Astrocyte (in vitro differentiated cells and primary cell): ENCODE measurements at regions not wholly inside any gene's neighbourhood (a gene's known extent, or its start where the extent isn't known, plus 50 kb on each side); places are given as distances from the start of the nearest gene placed in this dataset.
"Not testable (repeated sequence)": the region's sequence is repeated elsewhere in the genome, so short reads cannot be mapped to it uniquely, and the experiment has no call there.

ENCODE experiments used
- EZH2 ChIP-seq: IDR thresholded peaks from 2 replicates; pipeline ENCODE4 v1.6.1; 2012; ENCODE audit warnings: mild to moderate bottlenecking, low read length, inconsistent platforms; ENCODE audit not compliant: insufficient read depth
- TF ChIP-seq, protein P1 (sequence below): IDR thresholded peaks from 2 replicates; pipeline ENCODE4 v1.5.1; 2011; ENCODE audit warnings: low read depth, mild to moderate bottlenecking, inconsistent platforms, low read length, moderate library complexity; ENCODE audit not compliant: insufficient read depth

- TF ChIP-seq, protein P1, sequence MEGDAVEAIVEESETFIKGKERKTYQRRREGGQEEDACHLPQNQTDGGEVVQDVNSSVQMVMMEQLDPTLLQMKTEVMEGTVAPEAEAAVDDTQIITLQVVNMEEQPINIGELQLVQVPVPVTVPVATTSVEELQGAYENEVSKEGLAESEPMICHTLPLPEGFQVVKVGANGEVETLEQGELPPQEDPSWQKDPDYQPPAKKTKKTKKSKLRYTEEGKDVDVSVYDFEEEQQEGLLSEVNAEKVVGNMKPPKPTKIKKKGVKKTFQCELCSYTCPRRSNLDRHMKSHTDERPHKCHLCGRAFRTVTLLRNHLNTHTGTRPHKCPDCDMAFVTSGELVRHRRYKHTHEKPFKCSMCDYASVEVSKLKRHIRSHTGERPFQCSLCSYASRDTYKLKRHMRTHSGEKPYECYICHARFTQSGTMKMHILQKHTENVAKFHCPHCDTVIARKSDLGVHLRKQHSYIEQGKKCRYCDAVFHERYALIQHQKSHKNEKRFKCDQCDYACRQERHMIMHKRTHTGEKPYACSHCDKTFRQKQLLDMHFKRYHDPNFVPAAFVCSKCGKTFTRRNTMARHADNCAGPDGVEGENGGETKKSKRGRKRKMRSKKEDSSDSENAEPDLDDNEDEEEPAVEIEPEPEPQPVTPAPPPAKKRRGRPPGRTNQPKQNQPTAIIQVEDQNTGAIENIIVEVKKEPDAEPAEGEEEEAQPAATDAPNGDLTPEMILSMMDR, result not testable (repeated sequence)
- not testable (repeated sequence) for TF ChIP-seq EZH2
Observed at GRCh38 chr1:146297781-146298574, 69.2 kb upstream of the NOTCH2NLA start.
